Muscle layer of colon (tissue), 2 donors: ENCODE measurements at regions not wholly inside any gene's neighbourhood (a gene's known extent, or its start where the extent isn't known, plus 50 kb on each side); places are given as distances from the start of the nearest gene placed in this dataset.
"Not testable (repeated sequence)": the region's sequence is repeated elsewhere in the genome, so short reads cannot be mapped to it uniquely, and the experiment has no call there.

Experiments used
- H3K27ac ChIP-seq: one replicate; pipeline ENCODE4 v1.7.0; 2013; ENCODE audit warnings: low read depth, mild to moderate bottlenecking, low read length, moderate library complexity
- H3K27me3 ChIP-seq, 2 donors: one replicate each; pipeline ENCODE4 v1.7.0; 2013; ENCODE audit warnings: low read length in 2 of 2, mild to moderate bottlenecking in 2 of 2; ENCODE audit not compliant: insufficient read depth in 2 of 2, control insufficient read depth in 1 of 2
- H3K36me3 ChIP-seq: one replicate; pipeline ENCODE4 v1.7.0; 2013; ENCODE audit warnings: mild to moderate bottlenecking, low read length; ENCODE audit not compliant: insufficient read depth
- H3K4me1 ChIP-seq: one replicate; pipeline ENCODE4 v1.7.0; 2013; ENCODE audit warnings: mild to moderate bottlenecking, low read length; ENCODE audit not compliant: insufficient read depth
- H3K4me3 ChIP-seq, 2 donors: one replicate each; pipeline ENCODE4 v1.7.0; 2013; ENCODE audit warnings: low read length in 2 of 2, low read depth in 1 of 2, mild to moderate bottlenecking in 1 of 2, moderate library complexity in 1 of 2
- H3K9ac ChIP-seq: one replicate; pipeline ENCODE4 v1.7.0; 2013; ENCODE audit warnings: low read length
- H3K9me3 ChIP-seq: one replicate; pipeline ENCODE4 v1.7.0; 2013; ENCODE audit warnings: mild to moderate bottlenecking, low read length
- donor health status: abdominal sarcoma.
- donor health status: Adenocarcinoma of cecum.

- no peaks in the 10 kb centered on the region for H3K36me3 ChIP-seq
- peaks cover 25 to 27% of the 10 kb centered on the region in 2 donors for H3K27me3 ChIP-seq
- H3K4me3 ChIP-seq, result no peak overlapping the region
- H3K9ac ChIP-seq, result no peak overlapping the region
- no peak overlapping the region for H3K27ac ChIP-seq
- no peaks in the 10 kb centered on the region for H3K4me1 ChIP-seq
- H3K9me3 ChIP-seq, result no peaks in the 10 kb centered on the region
These were observed 62.4 kb downstream of the CRYBB2 start for GRCh38 chr22:25281675-25282345.

GRCh38 chr22:25282346-25282670 lies 62.9 kb downstream of the CRYBB2 start:
- Histone ChIP-seq H3K4me3 (no peak overlapping the region), H3K9ac (no peak overlapping the region), H3K4me1 (no peaks in the 10 kb centered on the region), H3K36me3 (no peaks in the 10 kb centered on the region), H3K27ac (no peak overlapping the region), H3K9me3 (no peaks in the 10 kb centered on the region), H3K27me3 (peaks cover 25 to 27% of the 10 kb centered on the region in 2 donors)

- H3K9me3 ChIP-seq, result no peaks in the 10 kb centered on the region
- no peak overlapping the region for H3K9ac ChIP-seq
- H3K4me1 ChIP-seq, result no peaks in the 10 kb centered on the region
- H3K4me3 ChIP-seq, result no peak overlapping the region
- H3K36me3 ChIP-seq, result no peaks in the 10 kb centered on the region
- H3K27ac ChIP-seq, result no peak overlapping the region
- H3K27me3 ChIP-seq, result peaks cover 25 to 27% of the 10 kb centered on the region in 2 donors
These were observed 63.5 kb downstream of the CRYBB2 start for GRCh38 chr22:25282671-25283561.

- H3K9ac ChIP-seq, H3K4me1 ChIP-seq, H3K4me3 ChIP-seq, H3K9me3 ChIP-seq, H3K27ac ChIP-seq, H3K36me3 ChIP-seq: not testable (repeated sequence)
- H3K27me3 ChIP-seq, result peaks cover under 1 to 12% of the 10 kb centered on the region in 2 donors
These were observed 69.0 kb downstream of the CRYBB2 start for GRCh38 chr22:25288481-25288880.

- not testable (repeated sequence) for H3K27me3 ChIP-seq, H3K36me3 ChIP-seq, H3K4me3 ChIP-seq, H3K4me1 ChIP-seq, H3K9ac ChIP-seq, H3K27ac ChIP-seq, H3K9me3 ChIP-seq
These were observed 82.5 kb downstream of the CRYBB2 start for GRCh38 chr22:25301912-25302311.

GRCh38 chr22:25309586-25309985 lies 90.1 kb downstream of the CRYBB2 start:
- not testable (repeated sequence) for H3K27me3 ChIP-seq, H3K9me3 ChIP-seq, H3K4me3 ChIP-seq, H3K9ac ChIP-seq, H3K36me3 ChIP-seq, H3K27ac ChIP-seq, H3K4me1 ChIP-seq

- not testable (repeated sequence) for H3K27me3 ChIP-seq, H3K36me3 ChIP-seq, H3K9me3 ChIP-seq, H3K4me1 ChIP-seq, H3K27ac ChIP-seq, H3K4me3 ChIP-seq, H3K9ac ChIP-seq
These were observed 92.5 kb downstream of the CRYBB2 start for GRCh38 chr22:25311924-25312323.

GRCh38 chr22:25318081-25318823 lies 98.8 kb downstream of the CRYBB2 start:
- H3K27ac ChIP-seq, result no peak overlapping the region
- no peaks in the 10 kb centered on the region for H3K4me1 ChIP-seq
- H3K4me3 ChIP-seq, result no peak overlapping the region
- no peaks in the 10 kb centered on the region for H3K36me3 ChIP-seq
- H3K27me3 ChIP-seq, result no peaks in the 10 kb centered on the region
- H3K9me3 ChIP-seq, result no peaks in the 10 kb centered on the region
- no peak overlapping the region for H3K9ac ChIP-seq

GRCh38 chr22:25327018-25327755 lies 107.7 kb downstream of the CRYBB2 start:
- no peak overlapping the region for H3K27ac ChIP-seq
- no peaks in the 10 kb centered on the region for H3K9me3 ChIP-seq
- H3K27me3 ChIP-seq, result no peaks in the 10 kb centered on the region
- H3K36me3 ChIP-seq, result no peaks in the 10 kb centered on the region
- no peak overlapping the region for H3K4me3 ChIP-seq
- H3K9ac ChIP-seq, result no peak overlapping the region
- H3K4me1 ChIP-seq, result no peaks in the 10 kb centered on the region

GRCh38 chr22:25331050-25331449 lies 111.6 kb downstream of the CRYBB2 start:
- no peak overlapping the region for H3K27ac ChIP-seq
- no peaks in the 10 kb centered on the region for H3K36me3 ChIP-seq
- H3K9me3 ChIP-seq, result no peaks in the 10 kb centered on the region
- no peaks in the 10 kb centered on the region for H3K4me1 ChIP-seq
- no peak overlapping the region for H3K4me3 ChIP-seq
- H3K9ac ChIP-seq, result no peak overlapping the region
- no peaks in the 10 kb centered on the region for H3K27me3 ChIP-seq

GRCh38 chr22:25331911-25332310 lies 112.5 kb downstream of the CRYBB2 start:
- H3K4me3 ChIP-seq, H3K4me1 ChIP-seq: not testable (repeated sequence)

More at GRCh38 chr22:25331911-25332310, 112.5 kb downstream of the CRYBB2 start:
- not testable (repeated sequence) for H3K9me3 ChIP-seq, H3K27me3 ChIP-seq, H3K9ac ChIP-seq, H3K36me3 ChIP-seq, H3K27ac ChIP-seq
